ENCODE measurements at regions not wholly inside any gene's neighbourhood (a gene's known extent, or its start where the extent isn't known, plus 50 kb on each side); places are given as distances from the start of the nearest gene placed in this dataset.

DNA sequence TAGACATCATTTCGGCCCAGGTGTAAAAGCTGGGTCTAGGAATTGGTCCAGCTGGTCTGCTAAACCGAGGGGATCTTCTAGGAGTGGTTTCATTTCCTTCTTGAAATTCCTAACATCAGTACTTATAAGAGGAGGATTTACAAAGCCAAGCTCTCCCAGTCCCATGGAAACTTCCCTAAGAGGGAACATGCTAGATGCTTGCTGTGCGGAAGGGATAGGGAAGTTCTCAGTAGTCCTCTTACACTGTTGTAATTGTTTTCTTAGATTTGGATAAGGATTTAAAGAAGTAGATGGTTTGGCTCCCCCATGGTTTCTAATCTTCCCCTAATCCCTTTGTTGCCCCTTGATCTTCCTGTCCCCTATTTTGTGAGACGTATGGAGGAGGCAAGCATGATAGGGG, 89.7 kb upstream of the XCR1 start:
- DNase-seq (ENCODE audit: extremely low spot score), result no peak
- ChIA-PET POLR2A (no interaction called here), CTCF (interaction anchor here (0.6 to 1.0 kb wide), 2 partner anchors 12 to 324 kb away, joined by 3 read pairs; no protein-coding TSS in a partner anchor)
- TF ChIP-seq, protein P1, sequence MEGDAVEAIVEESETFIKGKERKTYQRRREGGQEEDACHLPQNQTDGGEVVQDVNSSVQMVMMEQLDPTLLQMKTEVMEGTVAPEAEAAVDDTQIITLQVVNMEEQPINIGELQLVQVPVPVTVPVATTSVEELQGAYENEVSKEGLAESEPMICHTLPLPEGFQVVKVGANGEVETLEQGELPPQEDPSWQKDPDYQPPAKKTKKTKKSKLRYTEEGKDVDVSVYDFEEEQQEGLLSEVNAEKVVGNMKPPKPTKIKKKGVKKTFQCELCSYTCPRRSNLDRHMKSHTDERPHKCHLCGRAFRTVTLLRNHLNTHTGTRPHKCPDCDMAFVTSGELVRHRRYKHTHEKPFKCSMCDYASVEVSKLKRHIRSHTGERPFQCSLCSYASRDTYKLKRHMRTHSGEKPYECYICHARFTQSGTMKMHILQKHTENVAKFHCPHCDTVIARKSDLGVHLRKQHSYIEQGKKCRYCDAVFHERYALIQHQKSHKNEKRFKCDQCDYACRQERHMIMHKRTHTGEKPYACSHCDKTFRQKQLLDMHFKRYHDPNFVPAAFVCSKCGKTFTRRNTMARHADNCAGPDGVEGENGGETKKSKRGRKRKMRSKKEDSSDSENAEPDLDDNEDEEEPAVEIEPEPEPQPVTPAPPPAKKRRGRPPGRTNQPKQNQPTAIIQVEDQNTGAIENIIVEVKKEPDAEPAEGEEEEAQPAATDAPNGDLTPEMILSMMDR (IDR thresholded peaks at IDR 0.05; ENCODE audit: control extremely low read depth, extremely low read depth, low read depth, missing control alignments), result no peak

DNA sequence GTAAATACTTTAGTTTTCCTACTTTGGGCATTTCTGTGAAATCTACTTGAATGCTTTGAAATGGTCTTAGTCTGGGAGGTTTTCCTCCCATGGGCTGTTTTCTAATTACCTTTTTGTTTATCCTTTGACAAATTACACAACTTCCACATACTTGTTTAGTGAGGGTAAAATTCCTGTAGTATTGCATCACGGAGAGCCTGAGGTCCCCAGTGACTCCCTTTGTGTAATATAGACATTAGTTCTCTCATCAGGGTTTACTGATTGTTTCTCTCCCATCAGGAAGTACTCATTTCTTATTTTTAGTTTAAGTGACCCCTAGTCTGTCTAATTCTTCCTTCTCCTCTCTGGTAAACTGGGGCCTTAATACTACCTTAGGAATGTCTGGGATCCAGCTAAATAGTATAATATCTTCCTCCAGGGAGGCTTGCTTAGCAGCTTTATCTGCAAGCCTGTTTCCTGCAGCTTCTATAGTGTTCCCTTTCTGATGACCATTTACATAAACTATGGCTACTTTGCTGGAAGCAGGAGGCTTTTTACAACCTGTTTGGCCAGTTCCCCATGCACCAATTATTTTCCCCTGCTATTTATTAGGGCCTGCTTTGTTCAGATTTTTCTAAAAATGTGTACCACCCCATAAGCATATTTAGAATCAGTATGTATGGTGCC, 87.2 kb upstream of the XCR1 start:
- CTCF ChIA-PET, result interaction anchor here (1.3 kb wide), 1 partner anchor 10 kb away, joined by 3 read pairs; no protein-coding TSS in a partner anchor
- POLR2A ChIA-PET, result no interaction called here
- no peak for DNase-seq (ENCODE audit: extremely low spot score)
- TF ChIP-seq, protein P1 (IDR thresholded peaks at IDR 0.05; ENCODE audit: control extremely low read depth, extremely low read depth, low read depth, missing control alignments), result no peak

DNA sequence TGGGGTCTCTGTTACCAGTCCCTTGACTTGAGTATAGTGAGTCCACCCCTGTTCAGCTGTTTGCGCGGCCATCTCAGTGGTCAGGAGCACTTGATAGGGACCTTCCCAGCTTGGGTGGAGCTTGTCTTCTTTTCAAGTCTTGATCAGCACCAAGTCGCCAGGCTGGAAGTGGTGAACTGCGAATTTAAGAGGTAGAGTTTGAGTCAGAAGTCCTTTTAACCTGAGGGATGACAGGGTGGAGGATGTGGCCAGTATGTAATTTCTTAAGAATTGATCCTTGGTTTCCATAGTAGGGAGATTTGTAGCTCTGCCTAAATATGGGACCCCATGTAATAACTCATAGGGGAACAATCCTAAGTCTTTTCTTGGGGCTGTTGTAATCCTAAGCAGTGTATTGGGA, 86.3 kb upstream of the XCR1 start:
- no peak for DNase-seq (ENCODE audit: extremely low spot score)
- TF ChIP-seq, protein P1 (IDR thresholded peaks at IDR 0.05; ENCODE audit: control extremely low read depth, extremely low read depth, low read depth, missing control alignments), result no peak
- ChIA-PET CTCF (interaction anchor here (1.0 to 1.3 kb wide), 2 partner anchors 9 to 22 kb away, joined by 3 read pairs; no protein-coding TSS in a partner anchor), POLR2A (no interaction called here)

DNA sequence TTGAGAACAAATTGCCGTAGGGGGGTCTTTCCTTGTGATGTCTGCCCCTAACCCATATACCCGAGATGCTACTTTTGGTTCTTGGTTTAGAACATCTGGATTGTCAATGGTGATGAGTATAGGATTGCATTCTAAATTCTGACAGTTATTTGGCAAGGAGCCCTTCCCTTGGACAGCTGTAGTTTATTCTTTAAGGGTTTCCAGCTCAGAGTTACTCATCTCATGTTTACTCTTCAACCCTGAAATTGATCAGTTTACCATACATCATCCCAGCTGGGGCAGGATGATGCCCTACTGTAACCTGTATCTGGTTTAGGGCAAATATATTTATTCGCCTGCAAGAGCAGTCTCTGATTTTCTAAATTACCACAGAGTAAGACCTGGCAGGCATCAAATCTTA, 85.7 kb upstream of the XCR1 start:
- no peak for DNase-seq (ENCODE audit: extremely low spot score)
- ChIA-PET POLR2A (no interaction called here), CTCF (interaction anchor here (1.0 to 1.3 kb wide), 2 partner anchors 9 to 22 kb away, joined by 3 read pairs; no protein-coding TSS in a partner anchor)
- TF ChIP-seq, protein P1 (IDR thresholded peaks at IDR 0.05; ENCODE audit: control extremely low read depth, extremely low read depth, low read depth, missing control alignments), result no peak

DNA sequence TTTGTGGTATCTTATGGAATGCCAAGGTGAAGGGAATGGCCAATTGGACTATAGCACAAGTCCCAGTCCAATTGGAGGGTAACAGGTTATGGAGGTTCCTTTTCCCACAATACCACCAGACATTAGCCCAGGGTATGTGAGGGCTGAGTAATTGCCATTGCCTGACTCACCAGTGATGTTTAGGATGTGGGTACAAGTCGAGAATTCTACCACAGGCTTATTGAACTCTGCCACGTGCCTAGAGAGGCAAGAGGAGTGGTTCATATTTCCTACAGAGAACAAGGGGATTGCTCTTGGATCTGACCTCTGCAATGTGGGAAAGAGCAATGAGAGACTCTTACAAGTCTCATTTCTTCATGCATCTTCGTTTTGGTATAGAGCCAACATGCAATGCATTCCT, 85.0 kb upstream of the XCR1 start:
- TF ChIP-seq, protein P1 (IDR thresholded peaks at IDR 0.05; ENCODE audit: control extremely low read depth, extremely low read depth, low read depth, missing control alignments), result no peak
- DNase-seq (ENCODE audit: extremely low spot score), result no peak
- CTCF ChIA-PET, result no interaction called here
- POLR2A ChIA-PET, result no interaction called here

DNA sequence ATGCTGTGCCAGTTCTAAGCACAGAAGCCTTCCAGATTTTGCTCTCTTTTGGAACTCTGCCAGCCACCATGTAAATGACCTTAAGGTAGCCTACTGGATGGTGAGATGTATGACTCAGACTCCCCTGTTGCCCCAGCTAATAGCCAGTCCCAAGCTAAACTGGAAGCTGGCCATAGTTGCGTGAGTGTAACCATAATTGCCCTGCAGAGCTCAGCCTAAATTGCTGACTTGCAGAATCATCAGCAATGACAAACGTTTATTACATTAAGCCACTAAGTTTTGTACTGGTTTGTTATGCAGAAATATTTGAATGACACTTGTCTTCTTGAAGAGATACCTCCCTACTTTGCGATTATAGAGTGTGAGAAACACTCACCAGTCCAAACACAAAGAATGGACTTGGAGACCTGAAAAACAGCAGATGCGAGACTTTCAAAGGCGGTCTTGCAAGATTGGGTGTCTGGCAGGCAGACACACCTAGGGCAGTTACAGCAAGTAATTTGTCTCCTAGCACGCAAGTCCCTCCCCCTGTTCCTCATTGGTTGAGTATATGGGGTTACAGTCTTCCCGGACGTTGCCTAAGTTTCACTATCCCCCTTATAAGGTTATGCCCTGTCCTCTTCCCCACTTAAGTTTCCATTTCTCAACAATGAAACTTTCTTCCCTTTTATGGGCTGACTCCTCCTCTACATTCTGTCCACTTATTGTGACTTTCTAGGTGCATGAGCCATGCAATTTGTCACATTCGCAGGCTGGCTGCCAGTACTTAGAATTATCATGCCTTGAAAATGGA, 83.6 kb upstream of the XCR1 start:
- ChIA-PET CTCF (interaction anchor here (1.1 kb wide), 1 partner anchor 97 kb away, joined by 3 read pairs; the partner anchor contains the start of gene CCR1), POLR2A (no interaction called here)
- DNase-seq (ENCODE audit: extremely low spot score), result no peak
- TF ChIP-seq, protein P1 (IDR thresholded peaks at IDR 0.05; ENCODE audit: control extremely low read depth, extremely low read depth, low read depth, missing control alignments), result no peak
